ENCODE measurements at regions not wholly inside any gene's neighbourhood (a gene's known extent, or its start where the extent isn't known, plus 50 kb on each side); places are given as distances from the start of the nearest gene placed in this dataset.
"Not testable (repeated sequence)": the region's sequence is repeated elsewhere in the genome, so short reads cannot be mapped to it uniquely, and the experiment has no call there.

DNA sequence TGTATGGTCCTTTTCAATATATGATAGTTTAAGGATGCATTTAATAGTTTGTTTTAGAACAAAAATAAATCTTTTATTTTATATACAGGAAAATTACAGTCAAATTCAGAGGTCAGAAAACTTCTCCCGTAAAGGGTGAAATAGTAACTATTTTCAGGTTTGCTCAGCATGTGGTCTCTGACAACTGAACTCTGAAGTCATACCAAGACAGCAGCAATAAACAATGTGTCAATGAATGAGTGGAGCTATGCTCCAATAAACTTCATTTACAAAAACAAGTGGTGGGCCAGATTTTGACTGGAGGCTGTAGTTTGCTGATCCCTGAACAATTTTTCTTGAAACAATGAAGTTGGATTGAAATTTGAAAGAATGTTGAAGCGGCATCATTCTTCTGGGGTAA is 123.6 kb downstream of the ZNF248 start:
- no peak for DNase-seq (ENCODE audit: low read depth in 2 of 3, low spot score in 2 of 3)

DNA sequence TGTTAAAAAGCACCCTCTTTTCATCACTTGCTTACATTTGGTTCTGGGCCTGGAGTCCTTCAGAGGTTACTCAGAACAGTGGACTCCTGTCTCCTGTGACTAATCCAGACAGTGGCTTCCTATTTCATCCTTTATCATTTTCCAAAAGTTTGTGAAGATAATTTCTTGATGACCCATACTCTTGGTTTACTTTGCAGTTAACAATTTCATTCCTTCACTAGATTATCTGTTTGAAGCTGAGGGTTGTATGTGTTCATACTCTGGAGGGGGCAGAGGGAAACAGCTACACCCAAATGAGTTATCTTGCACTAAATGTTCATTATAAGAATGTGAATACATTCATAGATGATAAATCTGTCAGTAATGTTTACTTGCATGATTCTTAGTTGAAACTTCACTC is 124.7 kb downstream of the ZNF248 start:
- DNase-seq (ENCODE audit: low read depth in 2 of 3, low spot score in 2 of 3), result no peak

GRCh38 chr10:37728830-37729229 is 128.6 kb downstream of the ZNF248 start:
- no peak for DNase-seq (ENCODE audit: low read depth in 2 of 3, low spot score in 2 of 3)

GRCh38 chr10:37727491-37728352 is 129.7 kb downstream of the ZNF248 start:
- no peak for DNase-seq (ENCODE audit: low read depth in 2 of 3, low spot score in 2 of 3)

DNA sequence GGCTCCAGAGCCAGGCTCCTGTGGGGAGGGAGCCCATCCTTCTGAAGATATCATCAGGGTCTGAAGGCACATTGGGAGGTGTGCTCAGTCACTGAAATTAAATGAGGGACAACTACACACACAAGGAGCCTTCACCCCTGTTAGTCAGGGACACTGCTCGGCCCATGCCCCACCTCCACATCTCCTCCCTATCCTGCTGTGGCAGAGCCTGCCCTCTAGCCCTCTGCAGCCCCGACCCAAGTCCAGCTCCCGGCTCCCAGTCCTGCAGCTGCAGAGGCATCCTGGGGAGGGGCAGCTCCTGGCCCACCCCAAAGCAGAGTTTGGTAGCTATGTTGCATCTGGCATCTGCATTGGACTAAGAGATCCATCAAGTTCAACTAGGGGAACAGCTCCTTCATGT is 136.3 kb downstream of the ZNF248 start:
- DNase-seq (ENCODE audit: low read depth in 2 of 3, low spot score in 2 of 3), result no peak

- DNase-seq (ENCODE audit: low read depth in 2 of 3, low spot score in 2 of 3), result not testable (repeated sequence)
These were observed 139.3 kb downstream of the ZNF248 start for GRCh38 chr10:37718060-37718459.

DNA sequence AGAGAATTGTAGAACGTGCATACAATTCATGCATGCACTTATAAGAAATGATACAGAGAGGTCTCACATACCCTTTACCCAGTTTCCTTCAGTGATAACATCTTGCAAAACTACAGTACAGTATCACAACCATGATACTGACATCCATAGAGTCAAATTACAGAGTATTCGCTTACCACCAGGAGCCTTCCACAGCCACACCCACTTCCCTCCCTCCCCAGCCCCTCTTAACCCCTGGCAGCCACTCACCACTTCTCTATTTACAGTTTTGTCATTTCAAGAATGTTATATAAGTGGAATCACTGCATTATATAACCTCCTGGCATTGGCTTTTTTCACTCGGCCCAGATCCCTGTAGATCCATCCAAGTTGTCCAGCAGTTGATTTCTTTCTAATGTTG is 143.8 kb downstream of the ZNF248 start:
- DNase-seq (ENCODE audit: low read depth in 2 of 3, low spot score in 2 of 3), result no peak

GRCh38 chr10:37713132-37713501 is 144.3 kb downstream of the ZNF248 start:
- DNase-seq (ENCODE audit: low read depth in 2 of 3, low spot score in 2 of 3), result no peak

DNA sequence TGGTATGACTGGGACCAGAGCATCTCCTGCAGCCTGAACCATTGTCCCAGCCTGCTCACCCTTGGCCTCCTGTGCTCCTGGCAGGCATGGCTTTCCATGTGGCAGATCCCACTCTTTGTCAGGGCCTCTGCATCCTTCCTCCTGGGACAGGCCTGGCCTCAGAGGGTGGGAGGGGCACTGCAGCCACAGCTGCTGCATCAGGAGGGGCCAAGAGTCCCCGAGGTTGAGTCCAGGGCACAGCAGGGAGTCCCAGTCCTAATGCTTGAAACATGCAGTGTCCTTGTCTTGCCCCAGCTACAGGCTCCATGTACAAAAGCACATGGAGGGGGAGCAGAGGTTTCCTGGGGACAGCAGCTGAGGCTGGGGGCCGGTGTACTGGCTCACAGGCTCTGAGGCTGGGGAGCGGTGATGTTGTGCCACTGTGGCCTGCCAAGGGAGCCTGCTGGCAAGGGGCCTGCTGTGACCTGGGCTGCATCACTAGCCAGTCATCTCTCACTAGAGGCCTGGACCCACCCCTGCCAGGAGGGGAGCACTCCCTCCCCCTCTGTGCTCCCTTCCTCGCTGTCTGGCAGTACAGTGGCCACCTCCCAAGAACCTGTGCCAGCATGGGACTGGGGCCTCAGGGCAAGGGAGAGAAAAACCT is 144.8 kb downstream of the ZNF248 start:
- DNase-seq (ENCODE audit: low read depth in 2 of 3, low spot score in 2 of 3), result no peak

GRCh38 chr10:37711617-37712488 is 145.6 kb downstream of the ZNF248 start:
- no peak for DNase-seq (ENCODE audit: low read depth in 2 of 3, low spot score in 2 of 3)

DNA sequence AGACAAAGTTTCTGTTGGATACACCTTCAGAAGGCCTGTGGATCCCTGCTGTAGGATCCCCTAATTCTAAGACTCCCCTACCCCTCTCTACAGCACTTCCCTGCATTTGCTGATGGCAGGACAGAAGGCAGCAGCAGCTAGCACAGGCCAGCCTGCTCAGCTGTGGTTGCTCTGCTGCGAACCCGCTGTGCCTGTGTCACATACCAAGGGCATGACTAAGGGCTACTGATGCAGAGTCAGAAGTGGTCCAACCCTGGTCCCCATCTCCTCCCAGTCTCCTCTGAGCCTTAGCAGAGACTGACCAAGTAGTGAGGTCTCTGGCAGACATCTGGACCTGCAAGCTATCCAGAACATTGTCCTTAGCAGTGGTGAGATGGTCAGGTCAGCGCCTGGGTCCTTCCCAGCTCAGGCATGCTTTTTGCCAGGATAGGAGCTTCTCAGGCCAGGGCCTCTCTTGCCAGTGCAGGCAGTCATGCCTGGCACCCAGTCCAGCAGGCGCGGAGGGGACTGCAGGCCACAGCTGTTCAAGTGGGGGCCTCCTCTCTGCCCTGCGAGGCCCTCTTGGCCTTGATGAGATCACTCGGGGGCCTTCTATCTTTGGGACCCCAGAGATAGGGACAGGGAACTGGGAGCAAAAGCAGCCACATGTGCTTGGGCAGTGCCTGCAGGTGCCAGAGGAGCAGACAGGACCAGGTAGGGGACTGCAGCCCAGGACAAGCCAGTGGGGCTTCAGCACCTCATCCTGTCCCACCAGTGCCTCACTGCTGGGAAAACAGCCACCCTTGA is 146.4 kb downstream of the ZNF248 start:
- no peak for DNase-seq (ENCODE audit: low read depth in 2 of 3, low spot score in 2 of 3)

- DNase-seq (ENCODE audit: low read depth in 2 of 3, low spot score in 2 of 3), result no peak
These were observed 149.4 kb downstream of the ZNF248 start for GRCh38 chr10:37707829-37708578.

GRCh38 chr10:37704566-37704965 is 152.8 kb downstream of the ZNF248 start:
- DNase-seq (ENCODE audit: low read depth in 2 of 3, low spot score in 2 of 3), result no peak

- DNase-seq (ENCODE audit: low read depth in 2 of 3, low spot score in 2 of 3), result no peak
These were observed 153.5 kb downstream of the ZNF248 start for GRCh38 chr10:37703833-37704382.

GRCh38 chr10:37703114-37703513 is 154.3 kb downstream of the ZNF248 start:
- DNase-seq (ENCODE audit: low read depth in 2 of 3, low spot score in 2 of 3), result no peak

- DNase-seq (ENCODE audit: low read depth in 2 of 3, low spot score in 2 of 3), result no peak
These were observed 155.5 kb downstream of the ZNF248 start for GRCh38 chr10:37701781-37702493.

GRCh38 chr10:37700886-37701780 is 156.3 kb downstream of the ZNF248 start:
- DNase-seq (ENCODE audit: low read depth in 2 of 3, low spot score in 2 of 3), result no peak

- no peak for DNase-seq (ENCODE audit: low read depth in 2 of 3, low spot score in 2 of 3)
These were observed 169.8 kb downstream of the ZNF248 start for GRCh38 chr10:37687581-37687980.
